AG04450 (cell line): ENCODE measurements at regions not wholly inside any gene's neighbourhood (a gene's known extent, or its start where the extent isn't known, plus 50 kb on each side); places are given as distances from the start of the nearest gene placed in this dataset.

Experiments used
- CTCF ChIA-PET: fragments of 300-600, 350-600 bp; formaldehyde crosslinking; extraction: SDS; loops from one replicate; lab custom pipeline; 2022; ENCODE audit warnings: antibody characterized with exemption, inconsistent platforms; lab: Charles Lee
- POLR2A ChIA-PET: fragments of 350-600 bp; formaldehyde crosslinking; extraction: SDS; loops from one replicate; lab custom pipeline; 2021; ENCODE audit warnings: antibody characterized with exemption, inconsistent platforms; lab: Yijun Ruan, JAX
- DNase-seq: peaks from one replicate; pipeline ENCODE4 v3.0.0-alpha.2; 2011; ENCODE audit warnings: low read depth, low spot score
- H3K27ac ChIP-seq: one replicate; pipeline ENCODE4 v1.5.1; 2012; ENCODE audit warnings: low read depth, low read length, control low read depth
- H3K27me3 ChIP-seq: one replicate; pipeline ENCODE4 v1.6.0; 2012; ENCODE audit warnings: low read length; ENCODE audit not compliant: control insufficient read depth, insufficient read depth
- H3K4me3 ChIP-seq: 2 replicates; pipeline ENCODE4 v1.5.1; 2011; ENCODE audit warnings: mild to moderate bottlenecking, low read depth, low read length, control low read depth
- H3K9me3 ChIP-seq: 2 replicates; pipeline ENCODE4 v1.5.1; 2012; ENCODE audit warnings: low read length; ENCODE audit not compliant: control insufficient read depth, insufficient read depth
- CTCF ChIP-seq: IDR thresholded peaks from 2 replicates; pipeline ENCODE4 v1.5.1; 2011; ENCODE audit warnings: low read depth, low read length, control low read depth, inconsistent platforms

GRCh38 chr21:36579898-36580297 lies 100.0 kb upstream of the CLDN14 start:
- Histone ChIP-seq H3K27me3 (peaks cover 37% of the 10 kb centered on the region), H3K9me3 (no peaks in the 10 kb centered on the region; the same call in 1 of the 2 replicates), H3K27ac (no peak overlapping the region), H3K4me3 (no peak overlapping the region)
- no peak for TF ChIP-seq CTCF
- ChIA-PET POLR2A (no interaction called here), CTCF (no interaction called here)
- DNase-seq: no peak

GRCh38 chr21:36582271-36582670 lies 102.3 kb upstream of the CLDN14 start:
- POLR2A ChIA-PET: no interaction called here
- H3K27ac ChIP-seq: no peak overlapping the region
- DNase-seq: no peak
- TF ChIP-seq CTCF: no peak
- H3K4me3 ChIP-seq: no peak overlapping the region
- CTCF ChIA-PET: no interaction called here
- H3K9me3 ChIP-seq: no peaks in the 10 kb centered on the region
- peaks cover 30% of the 10 kb centered on the region for H3K27me3 ChIP-seq

- TF ChIP-seq CTCF: no peak
- Histone ChIP-seq H3K4me3 (no peak overlapping the region), H3K27me3 (peaks cover 24% of the 10 kb centered on the region), H3K9me3 (no peaks in the 10 kb centered on the region), H3K27ac (no peak overlapping the region)
- DNase-seq: no peak
- CTCF ChIA-PET: no interaction called here
- POLR2A ChIA-PET: no interaction called here
Observed at GRCh38 chr21:36583591-36583990, 103.7 kb upstream of the CLDN14 start.

- H3K27me3 ChIP-seq: peaks cover 26% of the 10 kb centered on the region
- ChIA-PET POLR2A (interaction anchor here (0.5 kb wide), 1 partner anchor 361 kb away, joined by 3 read pairs; no protein-coding TSS in a partner anchor), CTCF (interaction anchor here (0.7 kb wide), 1 partner anchor 22 kb away, joined by 3 read pairs; no protein-coding TSS in a partner anchor)
- no peak for TF ChIP-seq CTCF
- no peak overlapping the region for H3K4me3 ChIP-seq
- H3K9me3 ChIP-seq: no peaks in the 10 kb centered on the region
- DNase-seq: no peak
- H3K27ac ChIP-seq: no peak overlapping the region
Observed at GRCh38 chr21:36584980-36585940, 105.3 kb upstream of the CLDN14 start.

- TF ChIP-seq CTCF: no peak
- H3K27ac ChIP-seq: no peak overlapping the region
- peaks cover 13% of the 10 kb centered on the region for H3K27me3 ChIP-seq
- ChIA-PET POLR2A (no interaction called here), CTCF (interaction anchor here (1.2 kb wide), 1 partner anchor 82 kb away, joined by 5 read pairs; no protein-coding TSS in a partner anchor)
- no peak for DNase-seq
- no peaks in the 10 kb centered on the region for H3K9me3 ChIP-seq
- H3K4me3 ChIP-seq: no peak overlapping the region
Observed at GRCh38 chr21:36587388-36587787, 107.5 kb upstream of the CLDN14 start.
